Brain microvascular endothelial cell (primary cell): ENCODE measurements at regions not wholly inside any gene's neighbourhood (a gene's known extent, or its start where the extent isn't known, plus 50 kb on each side); places are given as distances from the start of the nearest gene placed in this dataset.

Source experiments
- DNase-seq: peaks from one replicate; pipeline ENCODE4 v3.0.0-alpha.2; 2020
- H3K27ac ChIP-seq: fragments of 250-450 bp; sonication (Bioruptor Pico); 2 replicates; pipeline ENCODE4 v1.5.1; 2020; ENCODE audit warnings: mild to moderate bottlenecking, moderate library complexity
- H3K27me3 ChIP-seq: fragments of 250-450 bp; sonication (Bioruptor Pico); replicated peaks from 2 replicates; pipeline ENCODE4 v1.5.1; 2020; ENCODE audit warnings: mild to moderate bottlenecking
- H3K36me3 ChIP-seq: fragments of 250-450 bp; sonication (Bioruptor Pico); replicated peaks from 2 replicates; pipeline ENCODE4 v1.5.1; 2020; ENCODE audit warnings: mild to moderate bottlenecking
- H3K4me3 ChIP-seq: 2 replicates; pipeline ENCODE4 v1.5.1; 2011; ENCODE audit warnings: low read depth, mild to moderate bottlenecking, control low read depth, low read length, moderate library complexity
- CTCF ChIP-seq: IDR thresholded peaks from 2 replicates; pipeline ENCODE4 v1.5.1; 2011; ENCODE audit warnings: low read depth, mild to moderate bottlenecking, moderate library complexity, low read length, control low read depth, inconsistent platforms; ENCODE audit errors: missing control alignments
- in situ Hi-C: cut with HindIII; loops from 2 replicates; pipeline ENCODE4 v1.10.0; 2017; ENCODE audit warnings: low sequenced_read_pairs, low pct_ligation_motif_present

- in situ Hi-C loops: no loop called here
- Histone ChIP-seq H3K36me3 (no peaks in the 10 kb centered on the region), H3K27me3 (no peaks in the 10 kb centered on the region), H3K27ac (no peak overlapping the region), H3K4me3 (no peak overlapping the region)
- TF ChIP-seq CTCF: no peak
- DNase-seq: no peak
These were observed 185.2 kb upstream of the ID2 start for GRCh38 chr2:8496617-8497016.

GRCh38 chr2:8498994-8499393, 182.9 kb upstream of the ID2 start:
- DNase-seq: no peak
- H3K27ac ChIP-seq: no peak overlapping the region
- in situ Hi-C loops: no loop called here
- no peak overlapping the region for H3K4me3 ChIP-seq
- no peaks in the 10 kb centered on the region for H3K27me3 ChIP-seq
- no peak for TF ChIP-seq CTCF
- no peaks in the 10 kb centered on the region for H3K36me3 ChIP-seq

- Histone ChIP-seq H3K27me3 (no peaks in the 10 kb centered on the region), H3K4me3 (no peak overlapping the region), H3K27ac (no peak overlapping the region), H3K36me3 (no peaks in the 10 kb centered on the region)
- TF ChIP-seq CTCF: no peak
- in situ Hi-C loops: no loop called here
- DNase-seq: no peak
These were observed 181.5 kb upstream of the ID2 start for GRCh38 chr2:8500124-8501054.

- no peak for TF ChIP-seq CTCF
- no peak overlapping the region for H3K4me3 ChIP-seq
These were observed 180.7 kb upstream of the ID2 start for GRCh38 chr2:8501061-8501720.

GRCh38 chr2:8502316-8502715, 179.5 kb upstream of the ID2 start:
- TF ChIP-seq CTCF: no peak
- DNase-seq: no peak
- in situ Hi-C loops: no loop called here

More at GRCh38 chr2:8501061-8501720, 180.7 kb upstream of the ID2 start:
- no peak overlapping the region for H3K27ac ChIP-seq
- DNase-seq: no peak
- in situ Hi-C loops: no loop called here
- H3K36me3 ChIP-seq: no peaks in the 10 kb centered on the region
- no peaks in the 10 kb centered on the region for H3K27me3 ChIP-seq

More at GRCh38 chr2:8502316-8502715, 179.5 kb upstream of the ID2 start:
- Histone ChIP-seq H3K36me3 (no peaks in the 10 kb centered on the region), H3K27me3 (no peaks in the 10 kb centered on the region), H3K4me3 (no peak overlapping the region), H3K27ac (no peak overlapping the region)
